ENCODE measurements at regions not wholly inside any gene's neighbourhood (a gene's known extent, or its start where the extent isn't known, plus 50 kb on each side); places are given as distances from the start of the nearest gene placed in this dataset.
"Not testable (repeated sequence)": the region's sequence is repeated elsewhere in the genome, so short reads cannot be mapped to it uniquely, and the experiment has no call there.

DNA sequence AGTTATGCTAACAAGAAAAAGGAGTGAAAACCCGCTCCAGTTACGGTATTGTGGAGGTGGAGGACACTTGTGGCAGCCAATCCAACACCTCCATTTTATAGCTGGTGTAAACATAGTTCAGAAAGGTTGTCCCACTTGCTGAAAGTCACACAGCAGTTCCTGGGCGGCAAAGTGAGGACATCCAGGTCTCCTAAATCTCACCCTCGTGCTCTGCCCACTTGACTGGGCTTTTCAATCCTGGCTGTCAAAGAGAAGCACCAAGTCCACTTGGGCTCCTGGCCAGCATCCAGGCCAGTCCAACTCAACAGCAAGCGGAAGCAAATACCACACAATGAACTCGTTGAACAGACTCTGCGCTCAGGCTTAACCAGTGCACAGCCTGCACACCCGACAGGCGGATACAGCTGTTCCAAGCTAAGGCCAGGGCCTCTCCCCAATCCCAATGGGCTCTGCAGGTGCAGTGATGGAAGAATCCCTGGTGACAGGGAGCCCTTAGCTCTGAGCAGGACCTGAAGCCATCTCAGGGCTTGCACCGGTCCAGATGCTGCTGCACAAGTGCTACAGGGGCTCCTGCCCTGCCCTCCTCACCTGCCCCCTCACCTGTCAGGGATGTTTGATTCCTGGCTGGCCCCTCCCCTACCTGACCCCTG is 89.8 kb upstream of the METTL9 start:
- TF ChIP-seq, protein P1, sequence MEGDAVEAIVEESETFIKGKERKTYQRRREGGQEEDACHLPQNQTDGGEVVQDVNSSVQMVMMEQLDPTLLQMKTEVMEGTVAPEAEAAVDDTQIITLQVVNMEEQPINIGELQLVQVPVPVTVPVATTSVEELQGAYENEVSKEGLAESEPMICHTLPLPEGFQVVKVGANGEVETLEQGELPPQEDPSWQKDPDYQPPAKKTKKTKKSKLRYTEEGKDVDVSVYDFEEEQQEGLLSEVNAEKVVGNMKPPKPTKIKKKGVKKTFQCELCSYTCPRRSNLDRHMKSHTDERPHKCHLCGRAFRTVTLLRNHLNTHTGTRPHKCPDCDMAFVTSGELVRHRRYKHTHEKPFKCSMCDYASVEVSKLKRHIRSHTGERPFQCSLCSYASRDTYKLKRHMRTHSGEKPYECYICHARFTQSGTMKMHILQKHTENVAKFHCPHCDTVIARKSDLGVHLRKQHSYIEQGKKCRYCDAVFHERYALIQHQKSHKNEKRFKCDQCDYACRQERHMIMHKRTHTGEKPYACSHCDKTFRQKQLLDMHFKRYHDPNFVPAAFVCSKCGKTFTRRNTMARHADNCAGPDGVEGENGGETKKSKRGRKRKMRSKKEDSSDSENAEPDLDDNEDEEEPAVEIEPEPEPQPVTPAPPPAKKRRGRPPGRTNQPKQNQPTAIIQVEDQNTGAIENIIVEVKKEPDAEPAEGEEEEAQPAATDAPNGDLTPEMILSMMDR (optimal IDR thresholded peaks at IDR 0.05 in 1 of 3, IDR thresholded peaks at IDR 0.05 in 1 of 3, conservative IDR thresholded peaks at IDR 0.05 in 1 of 3; ENCODE audit: extremely low read depth in 1 of 3, insufficient read depth in 2 of 3, low read length in 3 of 3): not testable (repeated sequence)
- not testable (repeated sequence) for TF ChIP-seq EZH2 (IDR thresholded peaks at IDR 0.05; ENCODE audit: low read length)
